ENCODE measurements at regions not wholly inside any gene's neighbourhood (a gene's known extent, or its start where the extent isn't known, plus 50 kb on each side); places are given as distances from the start of the nearest gene placed in this dataset.

GRCh38 chr5:173835131-173835530, 53.0 kb upstream of the CPEB4 start:
- DNase-seq, result no peak

- no peak for DNase-seq
These were observed 52.5 kb upstream of the CPEB4 start for GRCh38 chr5:173835661-173836060.

GRCh38 chr5:173837654-173838053, 50.5 kb upstream of the CPEB4 start:
- DNase-seq, result no peak

Measured in dermis blood vessel endothelial cell (primary cell).